ENCODE measurements at regions not wholly inside any gene's neighbourhood (a gene's known extent, or its start where the extent isn't known, plus 50 kb on each side); places are given as distances from the start of the nearest gene placed in this dataset.

DNA sequence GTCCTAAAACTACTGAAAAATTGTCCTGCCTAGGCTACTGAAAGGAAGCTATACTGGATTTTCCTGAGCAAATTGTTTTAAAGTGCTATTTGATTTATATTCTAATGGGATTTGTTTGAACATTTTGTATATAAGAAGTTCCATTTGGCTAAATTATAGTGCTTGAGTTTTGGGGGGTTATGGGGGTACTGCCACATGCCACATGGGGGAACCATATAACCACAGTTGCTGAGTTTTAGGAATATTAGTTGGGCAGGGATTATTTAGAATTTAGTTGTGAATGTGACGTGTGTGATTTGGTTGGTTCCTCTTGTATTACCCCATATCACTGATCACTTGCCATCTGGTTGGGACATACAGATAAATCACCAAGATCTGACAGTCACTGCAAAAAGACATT is 224.5 kb upstream of the TAPT1 start:
- no peak for TF ChIP-seq POLR2AphosphoS5 (IDR thresholded peaks at IDR 0.05)
- no peak for TF ChIP-seq CTCF (IDR thresholded peaks at IDR 0.05)
